Esophagus muscularis mucosa (tissue), 4 donors: ENCODE measurements at regions not wholly inside any gene's neighbourhood (a gene's known extent, or its start where the extent isn't known, plus 50 kb on each side); places are given as distances from the start of the nearest gene placed in this dataset.

Experiments used
- DNase-seq: peaks from one replicate; pipeline ENCODE4 v3.0.0-alpha.2; 2017; ENCODE audit errors: extremely low spot score
- H3K27ac ChIP-seq, 4 donors: fragments of 200-600 bp; sonication (generic); replicated peaks in 1 of 4; 1 replicate in 3 of 4; 2 replicates in 1 of 4; pipeline ENCODE4 v1.5.1; 2016 to 2019; ENCODE audit warnings: mild to moderate bottlenecking in 1 of 4
- H3K27me3 ChIP-seq, 4 donors: fragments of 200-600 bp; sonication (generic); one replicate each; pipeline versions ENCODE4 v1.5.1 to v1.6.0; 2016 to 2019
- H3K36me3 ChIP-seq, 4 donors: fragments of 200-600 bp; sonication (generic); one replicate each; pipeline ENCODE4 v1.5.1; 2016 to 2019
- H3K4me1 ChIP-seq, 4 donors: fragments of 200-600 bp; sonication (generic); one replicate each; pipeline ENCODE4 v1.5.1; 2016 to 2019
- H3K4me3 ChIP-seq, 4 donors: fragments of 200-600 bp; sonication (generic); 1 replicate in 2 of 4; 2 replicates in 2 of 4; pipeline ENCODE4 v1.5.1; 2016 to 2019; ENCODE audit warnings: mild to moderate bottlenecking in 4 of 4, moderate library complexity in 1 of 4
- H3K9me3 ChIP-seq, 4 donors: fragments of 200-600 bp; sonication (generic); 1 replicate in 3 of 4; 2 replicates in 1 of 4; pipeline ENCODE4 v1.5.1; 2016 to 2019
- CTCF ChIP-seq, 3 experiments: fragments of 200-600 bp in 2 of 3; fragments of 450-650 bp in 1 of 3; sonication (generic) in 2 of 3; IDR thresholded peaks; one replicate each; pipeline ENCODE4 v1.5.1; 2017 to 2019; ENCODE audit warnings: antibody characterized with exemption in 3 of 3, mild to moderate bottlenecking in 2 of 3, moderate library complexity in 1 of 3
- EP300 ChIP-seq: sonication (generic); formaldehyde crosslinking; IDR thresholded peaks from one replicate; pipeline ENCODE4 v1.6.1; 2017; ENCODE audit warnings: antibody characterized with exemption
- POLR2A ChIP-seq: fragments of 450-650 bp; IDR thresholded peaks from one replicate; pipeline ENCODE4 v1.6.1; 2017; ENCODE audit warnings: antibody characterized with exemption, moderate library complexity, mild to moderate bottlenecking, low read depth
- POLR2AphosphoS5 ChIP-seq, 2 donors: sonication (generic); formaldehyde crosslinking; IDR thresholded peaks; one replicate each; pipeline ENCODE4 v1.6.1; 2017; ENCODE audit warnings: antibody characterized with exemption in 2 of 2
- WGBS: methylation state at CpG from one replicate; pipeline ENCODE4 v1.1.5; 2018; 5-methylcytosine and 5-hydroxymethylcytosine counted together
- intact Hi-C: fragments of 100-400 bp; cut with DNase I; formaldehyde crosslinking; loops from one replicate; pipeline ENCODE4 v1.15.1; 2023

- no peak overlapping the region for H3K4me3 ChIP-seq
These were observed 196.5 kb upstream of the LRTM1 start for GRCh38 chr3:55124371-55124770.

More at GRCh38 chr3:55124371-55124770, 196.5 kb upstream of the LRTM1 start:
- whole genome bisulfite sequencing: 78% methylated on average over 4 of the region's 4 CpGs
- peaks cover 0 to 5% (median 0%) of the 10 kb centered on the region in 4 donors for H3K4me1 ChIP-seq
- no peaks in the 10 kb centered on the region for H3K36me3 ChIP-seq
- H3K9me3 ChIP-seq: no peaks in the 10 kb centered on the region
- no peak for DNase-seq
- no peak overlapping the region for H3K27ac ChIP-seq
- H3K27me3 ChIP-seq: no peaks in the 10 kb centered on the region
- TF ChIP-seq EP300 (no peak), POLR2A (no peak), CTCF (IDR thresholded peaks at IDR 0.05) (no peak), POLR2AphosphoS5 (IDR thresholded peaks at IDR 0.05) (no peak)
- intact Hi-C loops: no loop called here
